AG09319 (cell line): ENCODE measurements at regions not wholly inside any gene's neighbourhood (a gene's known extent, or its start where the extent isn't known, plus 50 kb on each side); places are given as distances from the start of the nearest gene placed in this dataset.
"Not testable (repeated sequence)": the region's sequence is repeated elsewhere in the genome, so short reads cannot be mapped to it uniquely, and the experiment has no call there.

Experiments
- DNase-seq: peaks from one replicate; pipeline ENCODE4 v3.0.0-alpha.2; 2010; ENCODE audit warnings: low read depth; ENCODE audit errors: extremely low read depth
- TF ChIP-seq, protein P1 (sequence below): IDR thresholded peaks from 2 replicates; pipeline ENCODE4 v1.5.1; 2011; ENCODE audit warnings: low read depth, mild to moderate bottlenecking, inconsistent platforms, low read length, moderate library complexity

GRCh38 chr2:13682540-13683272, 949.8 kb upstream of the LRATD1 start:
- no peak for DNase-seq
- TF ChIP-seq, protein P1, sequence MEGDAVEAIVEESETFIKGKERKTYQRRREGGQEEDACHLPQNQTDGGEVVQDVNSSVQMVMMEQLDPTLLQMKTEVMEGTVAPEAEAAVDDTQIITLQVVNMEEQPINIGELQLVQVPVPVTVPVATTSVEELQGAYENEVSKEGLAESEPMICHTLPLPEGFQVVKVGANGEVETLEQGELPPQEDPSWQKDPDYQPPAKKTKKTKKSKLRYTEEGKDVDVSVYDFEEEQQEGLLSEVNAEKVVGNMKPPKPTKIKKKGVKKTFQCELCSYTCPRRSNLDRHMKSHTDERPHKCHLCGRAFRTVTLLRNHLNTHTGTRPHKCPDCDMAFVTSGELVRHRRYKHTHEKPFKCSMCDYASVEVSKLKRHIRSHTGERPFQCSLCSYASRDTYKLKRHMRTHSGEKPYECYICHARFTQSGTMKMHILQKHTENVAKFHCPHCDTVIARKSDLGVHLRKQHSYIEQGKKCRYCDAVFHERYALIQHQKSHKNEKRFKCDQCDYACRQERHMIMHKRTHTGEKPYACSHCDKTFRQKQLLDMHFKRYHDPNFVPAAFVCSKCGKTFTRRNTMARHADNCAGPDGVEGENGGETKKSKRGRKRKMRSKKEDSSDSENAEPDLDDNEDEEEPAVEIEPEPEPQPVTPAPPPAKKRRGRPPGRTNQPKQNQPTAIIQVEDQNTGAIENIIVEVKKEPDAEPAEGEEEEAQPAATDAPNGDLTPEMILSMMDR: no peak

DNA sequence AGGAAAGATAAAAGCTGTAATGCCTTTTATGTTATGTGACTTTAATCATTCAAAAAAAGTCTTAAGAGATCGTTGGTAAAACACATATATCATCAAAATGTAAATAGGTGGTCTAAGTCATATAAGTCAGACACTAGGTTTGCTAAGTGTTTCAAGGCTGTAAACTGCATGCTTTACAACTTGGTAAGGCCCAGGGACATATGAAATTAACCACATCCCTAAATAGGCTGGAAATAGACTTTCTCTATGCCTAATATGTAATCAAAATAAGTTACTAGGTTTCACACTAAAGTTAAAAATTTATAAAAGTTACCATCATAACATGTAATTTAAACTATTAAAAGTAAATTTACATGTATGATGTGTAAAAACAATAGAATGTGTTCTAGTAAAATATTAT, 946.3 kb upstream of the LRATD1 start:
- TF ChIP-seq, protein P1: no peak
- no peak for DNase-seq

GRCh38 chr2:13694673-13695072, 937.8 kb upstream of the LRATD1 start:
- DNase-seq: no peak
- TF ChIP-seq, protein P1: no peak

- no peak for DNase-seq
- TF ChIP-seq, protein P1: no peak
These were observed 935.9 kb upstream of the LRATD1 start for GRCh38 chr2:13696601-13697000.

DNA sequence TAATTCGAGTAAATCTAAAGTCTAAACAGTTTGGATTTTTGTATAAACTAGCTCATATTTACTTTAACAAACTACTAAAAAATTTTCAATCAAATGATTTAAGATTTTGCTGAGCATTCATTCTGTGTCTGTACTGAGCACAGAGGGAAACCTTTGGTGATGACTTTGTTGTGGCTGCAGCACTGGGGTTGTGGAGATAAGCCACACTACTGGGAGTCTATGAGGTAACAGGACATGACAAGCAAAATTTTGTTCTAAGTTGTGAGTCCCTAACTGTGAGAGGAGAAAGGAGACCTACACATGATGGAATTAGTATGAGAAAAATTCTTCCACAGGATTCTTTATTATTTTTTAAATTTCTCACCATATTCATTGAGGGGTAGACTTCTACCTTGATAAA, 933.7 kb upstream of the LRATD1 start:
- TF ChIP-seq, protein P1: no peak
- no peak for DNase-seq

DNA sequence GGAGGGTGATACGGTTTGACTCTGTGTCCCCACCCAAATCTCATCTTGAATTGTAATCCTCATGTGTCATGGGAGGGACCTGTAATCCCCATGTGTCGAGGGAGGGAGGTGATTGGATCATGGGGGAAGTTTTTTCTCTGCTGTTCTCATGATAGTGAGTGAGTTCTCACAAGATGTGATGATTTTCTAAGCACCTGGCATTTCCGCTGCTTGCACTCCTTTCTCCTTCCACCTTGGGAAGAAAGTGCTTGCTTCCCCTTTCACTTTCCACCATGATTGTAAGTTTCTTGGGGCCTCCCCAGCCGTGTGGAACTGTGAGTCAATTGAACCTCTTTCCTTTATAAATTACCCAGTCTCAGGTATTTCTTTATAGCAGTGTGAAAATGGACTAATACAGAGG, 932.6 kb upstream of the LRATD1 start:
- DNase-seq: not testable (repeated sequence)

- no peak for DNase-seq
- TF ChIP-seq, protein P1: no peak
These were observed 921.4 kb upstream of the LRATD1 start for GRCh38 chr2:13711154-13711553.

DNA sequence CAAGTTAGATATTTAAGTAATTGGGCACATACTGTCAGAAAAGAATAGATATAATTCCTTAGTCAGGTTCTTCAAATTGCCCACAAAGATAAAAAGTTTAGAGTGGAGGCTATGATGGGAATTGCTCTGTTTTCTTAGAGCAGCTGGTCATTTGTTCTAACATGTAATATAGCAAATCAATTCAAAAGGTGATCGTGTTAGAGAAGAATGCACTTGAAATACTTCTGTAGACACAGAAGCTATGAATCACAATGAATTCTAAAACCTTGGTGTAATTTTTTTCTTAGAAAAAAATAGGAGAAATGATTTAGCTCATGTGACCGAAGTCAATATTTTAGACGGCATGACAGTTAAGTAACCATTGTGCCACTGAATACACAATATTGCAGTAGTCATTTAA, 918.1 kb upstream of the LRATD1 start:
- TF ChIP-seq, protein P1: no peak

More for the DNA sequence above, 918.1 kb upstream of the LRATD1 start:
- no peak for DNase-seq
